SK-N-SH (cell line): ENCODE measurements at regions not wholly inside any gene's neighbourhood (a gene's known extent, or its start where the extent isn't known, plus 50 kb on each side); places are given as distances from the start of the nearest gene placed in this dataset.

Experiments used
- CTCF ChIA-PET: fragments of 300-600, 350-600 bp; formaldehyde crosslinking; extraction: SDS; loops from one replicate; lab custom pipeline; 2021; lab: Yijun Ruan, JAX
- POLR2A ChIA-PET: fragments of 350-600 bp; sonication (Branson Sonifier 250); formaldehyde crosslinking; extraction: SDS; loops from one replicate; lab custom pipeline; 2020; ENCODE audit warnings: antibody characterized with exemption, inconsistent platforms; lab: Yijun Ruan, JAX
- DNase-seq: peaks from one replicate; pipeline ENCODE4 v3.0.0; 2012
- H2AFZ ChIP-seq: fragments of 200-600 bp; sonication (generic); 2 replicates; pipeline ENCODE4 v1.8.1; 2016; ENCODE audit warnings: antibody characterized with exemption, mild to moderate bottlenecking, low read depth
- H3F3A ChIP-seq: fragments of 200-600 bp; sonication (generic); replicated peaks from 2 replicates; pipeline ENCODE3; 2016; ENCODE audit warnings: antibody characterized with exemption, mild to moderate bottlenecking; ENCODE audit not compliant: insufficient read depth
- H3K27ac ChIP-seq, 2 experiments: fragments of 200-500 bp in 1 of 2; fragments of 200-600 bp in 1 of 2; sonication (Bioruptor generic) in 1 of 2; sonication (generic), shearing (Covaris generic) in 1 of 2; 2 replicates each; pipeline versions ENCODE4 v1.5.1 to v1.6.1; 2014 to 2016; ENCODE audit warnings: low read depth in 2 of 2, inconsistent platforms in 1 of 2, low read length in 1 of 2, mild to moderate bottlenecking in 1 of 2, mixed read lengths in 1 of 2
- H3K27me3 ChIP-seq: fragments of 200-600 bp; sonication (generic), shearing (Covaris generic); 2 replicates; pipeline ENCODE4 v1.6.1; 2016; ENCODE audit warnings: mixed run types; ENCODE audit not compliant: insufficient read depth
- H3K36me3 ChIP-seq, 2 experiments: fragments of 200-500 bp in 1 of 2; fragments of 200-600 bp in 1 of 2; sonication (Bioruptor generic) in 1 of 2; sonication (generic) in 1 of 2; replicated peaks in 1 of 2; 2 replicates each; pipeline versions ENCODE3 to v1.5.1; 2014 to 2016; ENCODE audit warnings: low read length in 1 of 2, mild to moderate bottlenecking in 1 of 2; ENCODE audit not compliant: insufficient read depth in 2 of 2, control insufficient read depth in 1 of 2
- H3K4me1 ChIP-seq, 2 experiments: fragments of 200-500 bp in 1 of 2; fragments of 200-600 bp in 1 of 2; sonication (Bioruptor generic) in 1 of 2; sonication (generic), shearing (Covaris generic) in 1 of 2; 2 replicates each; pipeline versions ENCODE4 v1.5.1 to v1.6.1; 2014 to 2016; ENCODE audit warnings: low read depth in 1 of 2, low read length in 1 of 2, mixed run types in 1 of 2; ENCODE audit not compliant: insufficient read depth in 2 of 2, control insufficient read depth in 1 of 2
- H3K4me2 ChIP-seq: fragments of 200-600 bp; sonication (generic), shearing (Covaris generic); 2 replicates; pipeline ENCODE4 v1.6.1; 2017; ENCODE audit warnings: mixed run types
- H3K4me3 ChIP-seq, 2 experiments: fragments of 200-500 bp in 1 of 2; fragments of 200-600 bp in 1 of 2; sonication (Bioruptor generic) in 1 of 2; sonication (generic), shearing (Covaris generic) in 1 of 2; 2 replicates each; pipeline versions ENCODE4 v1.5.1 to v1.8.1; 2014 to 2016; ENCODE audit warnings: low read depth in 2 of 2, inconsistent platforms in 1 of 2, low read length in 1 of 2, mild to moderate bottlenecking in 1 of 2, mixed read lengths in 1 of 2, moderate library complexity in 1 of 2
- H3K79me2 ChIP-seq: fragments of 200-600 bp; sonication (generic); 2 replicates; pipeline ENCODE4 v1.8.1; 2017; ENCODE audit warnings: mild to moderate bottlenecking; ENCODE audit not compliant: insufficient read depth
- H3K9ac ChIP-seq: fragments of 200-600 bp; sonication (generic); 2 replicates; pipeline ENCODE4 v1.6.1; 2017; ENCODE audit warnings: mixed run types
- H3K9me2 ChIP-seq: fragments of 200-600 bp; sonication (generic); 2 replicates; pipeline ENCODE4 v1.6.1; 2017; ENCODE audit warnings: mixed run types
- H3K9me3 ChIP-seq: fragments of 200-600 bp; sonication (generic); 2 replicates; pipeline ENCODE4 v1.6.1; 2017; ENCODE audit warnings: mixed run types, mild to moderate bottlenecking, moderate library complexity
- H4K20me1 ChIP-seq: fragments of 200-600 bp; sonication (generic); 2 replicates; pipeline ENCODE4 v1.6.1; 2017; ENCODE audit warnings: mild to moderate bottlenecking, mixed run types; ENCODE audit not compliant: insufficient read depth
- CHD2 ChIP-seq: fragments of 150-350 bp; IDR thresholded peaks from 2 replicates; pipeline ENCODE4 v1.6.1; 2018; ENCODE audit warnings: low read length; ENCODE audit not compliant: partially characterized antibody
- EP300 ChIP-seq, 2 experiments: IDR thresholded peaks; 2 replicates each; pipeline versions ENCODE4 v1.4.0 to v1.6.1; 2012; ENCODE audit warnings: borderline replicate concordance in 1 of 2, low read depth in 1 of 2, low read length in 1 of 2
- EZH2phosphoT487 ChIP-seq: fragments of 200-600 bp; sonication (generic); IDR thresholded peaks from 2 replicates; pipeline ENCODE4 v1.6.1; 2017; ENCODE audit warnings: low read depth, mixed run types, mild to moderate bottlenecking, antibody characterized with exemption, moderate library complexity, borderline replicate concordance
- FOSL2 ChIP-seq: IDR thresholded peaks from 2 replicates; pipeline ENCODE4 v1.4.0; 2012; ENCODE audit warnings: low read depth, mild to moderate bottlenecking, moderate library complexity, borderline replicate concordance
- FOXJ3 ChIP-seq: sonication (generic); formaldehyde crosslinking; IDR thresholded peaks from 2 replicates; pipeline ENCODE4 v1.5.1; 2020; ENCODE audit warnings: mild to moderate bottlenecking, missing genetic modification reagents
- FOXM1 ChIP-seq: IDR thresholded peaks from 2 replicates; pipeline ENCODE4 v1.4.0; 2012; ENCODE audit warnings: low read depth, mild to moderate bottlenecking
- GATA2 ChIP-seq: sonication (generic); formaldehyde crosslinking; IDR thresholded peaks from 2 replicates; pipeline ENCODE4 v1.5.0; 2020; ENCODE audit warnings: mild to moderate bottlenecking, missing genetic modification reagents
- IRF3 ChIP-seq: fragments of 150-350 bp; IDR thresholded peaks from 2 replicates; pipeline ENCODE4 v1.6.1; 2016; ENCODE audit warnings: mild to moderate bottlenecking, low read depth, low read length
- JUND ChIP-seq: IDR thresholded peaks from 2 replicates; pipeline ENCODE4 v1.4.0; 2012
- MEF2A ChIP-seq: IDR thresholded peaks from 2 replicates; pipeline ENCODE4 v1.4.0; 2012; ENCODE audit warnings: low read depth, borderline replicate concordance
- NFIC ChIP-seq: IDR thresholded peaks from 2 replicates; pipeline ENCODE4 v1.4.0; 2012; ENCODE audit warnings: borderline replicate concordance
- RXRA ChIP-seq: IDR thresholded peaks from 2 replicates; pipeline ENCODE4 v1.4.0; 2012; ENCODE audit warnings: low read depth, mild to moderate bottlenecking, borderline replicate concordance
- SIN3A ChIP-seq: IDR thresholded peaks from 2 replicates; pipeline ENCODE4 v1.6.1; 2012; ENCODE audit warnings: low read depth, mild to moderate bottlenecking, low read length, moderate library complexity, borderline replicate concordance
- TAF1 ChIP-seq: IDR thresholded peaks from 2 replicates; pipeline ENCODE4 v1.6.1; 2012; ENCODE audit warnings: low read depth, mild to moderate bottlenecking, low read length, moderate library complexity, borderline replicate concordance
- YY1 ChIP-seq: IDR thresholded peaks from 2 replicates; pipeline ENCODE4 v1.4.0; 2012; ENCODE audit warnings: low read depth, mild to moderate bottlenecking
- WGBS: methylation state at CpG from one replicate; pipeline ENCODE4 v1.1.6; 2017; ENCODE audit warnings: low lambda C conversion rate; 5-methylcytosine and 5-hydroxymethylcytosine counted together
- TF ChIP-seq, protein P1 (sequence below): IDR thresholded peaks from 2 replicates; pipeline ENCODE4 v1.4.0; 2012; ENCODE audit warnings: low read depth, borderline replicate concordance
- TF ChIP-seq, protein P2 (sequence below): IDR thresholded peaks from 2 replicates; pipeline ENCODE4 v1.6.1; 2012; ENCODE audit warnings: mild to moderate bottlenecking, low read depth, low read length, moderate library complexity

- CTCF ChIA-PET: interaction anchor here (0.9 kb wide), 1 partner anchor 12 kb away, joined by 4 read pairs; no protein-coding TSS in a partner anchor
- POLR2A ChIA-PET: no interaction called here
- Histone ChIP-seq H4K20me1 (no peaks in the 10 kb centered on the region), H3K79me2 (no peaks in the 10 kb centered on the region), H2AFZ (no peak overlapping the region), H3K9ac (no peak overlapping the region), H3K36me3 (no peaks in the 10 kb centered on the region), H3K27me3 (peaks cover 83% of the 10 kb centered on the region), H3K4me1 (no peaks in the 10 kb centered on the region), H3K4me3 (no peak overlapping the region), H3K27ac (no peak overlapping the region), H3K4me2 (no peak overlapping the region), H3F3A (peaks cover 4% of the 10 kb centered on the region), H3K9me2 (no peaks in the 10 kb centered on the region), H3K9me3 (no peaks in the 10 kb centered on the region)
- TF ChIP-seq YY1: no peak
- TF ChIP-seq EP300 (IDR thresholded peaks at IDR 0.05; ENCODE audit: borderline replicate concordance in 1 of 2, low read depth in 1 of 2, low read length in 1 of 2): no peak
- no peak for TF ChIP-seq JUND
- TF ChIP-seq TAF1: no peak
- no peak for TF ChIP-seq NFIC
- TF ChIP-seq CHD2: no peak
- no peak; the same call in 1 of the 2 replicates for TF ChIP-seq EZH2phosphoT487
- no peak for TF ChIP-seq FOXJ3
- TF ChIP-seq, protein P1, sequence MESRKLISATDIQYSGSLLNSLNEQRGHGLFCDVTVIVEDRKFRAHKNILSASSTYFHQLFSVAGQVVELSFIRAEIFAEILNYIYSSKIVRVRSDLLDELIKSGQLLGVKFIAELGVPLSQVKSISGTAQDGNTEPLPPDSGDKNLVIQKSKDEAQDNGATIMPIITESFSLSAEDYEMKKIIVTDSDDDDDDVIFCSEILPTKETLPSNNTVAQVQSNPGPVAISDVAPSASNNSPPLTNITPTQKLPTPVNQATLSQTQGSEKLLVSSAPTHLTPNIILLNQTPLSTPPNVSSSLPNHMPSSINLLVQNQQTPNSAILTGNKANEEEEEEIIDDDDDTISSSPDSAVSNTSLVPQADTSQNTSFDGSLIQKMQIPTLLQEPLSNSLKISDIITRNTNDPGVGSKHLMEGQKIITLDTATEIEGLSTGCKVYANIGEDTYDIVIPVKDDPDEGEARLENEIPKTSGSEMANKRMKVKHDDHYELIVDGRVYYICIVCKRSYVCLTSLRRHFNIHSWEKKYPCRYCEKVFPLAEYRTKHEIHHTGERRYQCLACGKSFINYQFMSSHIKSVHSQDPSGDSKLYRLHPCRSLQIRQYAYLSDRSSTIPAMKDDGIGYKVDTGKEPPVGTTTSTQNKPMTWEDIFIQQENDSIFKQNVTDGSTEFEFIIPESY: no peak
- TF ChIP-seq FOSL2: no peak
- no peak for TF ChIP-seq RXRA
- no peak for TF ChIP-seq FOXM1
- TF ChIP-seq GATA2 (CRISPR knock-in tag): no peak
- TF ChIP-seq IRF3: no peak
- no peak for TF ChIP-seq MEF2A
- TF ChIP-seq SIN3A: no peak
- TF ChIP-seq, protein P2, sequence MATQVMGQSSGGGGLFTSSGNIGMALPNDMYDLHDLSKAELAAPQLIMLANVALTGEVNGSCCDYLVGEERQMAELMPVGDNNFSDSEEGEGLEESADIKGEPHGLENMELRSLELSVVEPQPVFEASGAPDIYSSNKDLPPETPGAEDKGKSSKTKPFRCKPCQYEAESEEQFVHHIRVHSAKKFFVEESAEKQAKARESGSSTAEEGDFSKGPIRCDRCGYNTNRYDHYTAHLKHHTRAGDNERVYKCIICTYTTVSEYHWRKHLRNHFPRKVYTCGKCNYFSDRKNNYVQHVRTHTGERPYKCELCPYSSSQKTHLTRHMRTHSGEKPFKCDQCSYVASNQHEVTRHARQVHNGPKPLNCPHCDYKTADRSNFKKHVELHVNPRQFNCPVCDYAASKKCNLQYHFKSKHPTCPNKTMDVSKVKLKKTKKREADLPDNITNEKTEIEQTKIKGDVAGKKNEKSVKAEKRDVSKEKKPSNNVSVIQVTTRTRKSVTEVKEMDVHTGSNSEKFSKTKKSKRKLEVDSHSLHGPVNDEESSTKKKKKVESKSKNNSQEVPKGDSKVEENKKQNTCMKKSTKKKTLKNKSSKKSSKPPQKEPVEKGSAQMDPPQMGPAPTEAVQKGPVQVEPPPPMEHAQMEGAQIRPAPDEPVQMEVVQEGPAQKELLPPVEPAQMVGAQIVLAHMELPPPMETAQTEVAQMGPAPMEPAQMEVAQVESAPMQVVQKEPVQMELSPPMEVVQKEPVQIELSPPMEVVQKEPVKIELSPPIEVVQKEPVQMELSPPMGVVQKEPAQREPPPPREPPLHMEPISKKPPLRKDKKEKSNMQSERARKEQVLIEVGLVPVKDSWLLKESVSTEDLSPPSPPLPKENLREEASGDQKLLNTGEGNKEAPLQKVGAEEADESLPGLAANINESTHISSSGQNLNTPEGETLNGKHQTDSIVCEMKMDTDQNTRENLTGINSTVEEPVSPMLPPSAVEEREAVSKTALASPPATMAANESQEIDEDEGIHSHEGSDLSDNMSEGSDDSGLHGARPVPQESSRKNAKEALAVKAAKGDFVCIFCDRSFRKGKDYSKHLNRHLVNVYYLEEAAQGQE: no peak
- DNase-seq: no peak
- 28% methylated on average over 14 of the region's 14 CpGs for WGBS
Observed at GRCh38 chr16:87065446-87066132, 251.6 kb downstream of the C16orf95 start.
